C4-2B (cell line): ENCODE measurements at regions not wholly inside any gene's neighbourhood (a gene's known extent, or its start where the extent isn't known, plus 50 kb on each side); places are given as distances from the start of the nearest gene placed in this dataset.

Source experiments
- H3K27ac ChIP-seq: fragments of 450-650 bp; 2 replicates; pipeline ENCODE4 v1.5.1; 2017
- CTCF ChIP-seq: fragments of 450-650 bp; conservative IDR thresholded peaks from 2 replicates; pipeline ENCODE4 v1.5.1; 2017; ENCODE audit warnings: mild to moderate bottlenecking
- ZFX ChIP-seq: fragments of 450-650 bp; IDR thresholded peaks from 2 replicates; pipeline ENCODE4 v1.6.1; 2017

DNA sequence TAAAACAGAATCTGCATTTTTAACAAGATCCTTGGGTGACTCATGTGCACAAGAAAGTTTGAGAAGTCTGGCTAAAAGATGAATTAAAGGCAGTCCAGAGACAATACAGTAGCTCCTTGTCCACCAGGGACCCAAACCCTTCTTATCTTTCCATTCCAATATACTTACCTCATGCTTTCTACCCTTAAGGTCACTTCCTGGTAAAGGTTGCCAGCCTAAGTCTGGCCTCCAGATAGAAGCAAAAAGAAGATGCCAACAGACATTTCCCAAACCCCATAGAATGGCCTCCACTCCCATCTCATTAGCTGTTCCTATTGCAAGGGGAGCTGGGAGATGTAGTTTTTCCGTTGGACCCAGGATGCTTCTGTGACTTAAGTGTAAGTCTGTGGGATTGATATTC lies 101.4 kb upstream of the XYLT1 start:
- H3K27ac ChIP-seq: no peak overlapping the region
- TF ChIP-seq ZFX (no peak), CTCF (no peak)

DNA sequence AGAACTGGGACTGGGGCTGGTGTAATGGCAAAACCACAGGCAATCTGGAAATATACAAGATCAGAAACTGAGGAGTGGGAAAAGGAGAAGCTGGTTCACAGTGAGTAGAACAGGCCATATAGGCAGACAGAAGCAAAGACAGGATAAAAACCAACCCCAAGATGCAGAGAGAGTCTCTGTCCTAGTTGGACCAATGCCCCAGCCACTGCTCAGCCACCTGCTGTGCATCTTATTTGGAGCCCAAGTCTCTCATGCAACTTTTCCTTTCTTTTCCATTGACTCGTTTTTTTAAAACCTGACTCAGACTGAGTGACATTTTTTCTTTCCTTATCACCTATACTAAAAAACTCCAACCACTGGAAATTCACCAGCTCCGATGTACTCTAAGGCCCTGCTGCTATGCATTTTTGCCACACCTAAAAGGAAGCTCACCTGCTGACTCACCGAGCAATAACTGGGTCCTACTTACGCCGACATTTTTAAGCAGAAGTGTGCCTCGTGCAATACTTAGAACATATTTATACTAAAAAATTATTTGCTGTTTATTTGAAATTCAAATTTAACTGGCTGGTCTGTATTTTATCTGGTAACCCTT lies 100.8 kb upstream of the XYLT1 start:
- TF ChIP-seq ZFX (no peak), CTCF (no peak)
- no peak overlapping the region for H3K27ac ChIP-seq

DNA sequence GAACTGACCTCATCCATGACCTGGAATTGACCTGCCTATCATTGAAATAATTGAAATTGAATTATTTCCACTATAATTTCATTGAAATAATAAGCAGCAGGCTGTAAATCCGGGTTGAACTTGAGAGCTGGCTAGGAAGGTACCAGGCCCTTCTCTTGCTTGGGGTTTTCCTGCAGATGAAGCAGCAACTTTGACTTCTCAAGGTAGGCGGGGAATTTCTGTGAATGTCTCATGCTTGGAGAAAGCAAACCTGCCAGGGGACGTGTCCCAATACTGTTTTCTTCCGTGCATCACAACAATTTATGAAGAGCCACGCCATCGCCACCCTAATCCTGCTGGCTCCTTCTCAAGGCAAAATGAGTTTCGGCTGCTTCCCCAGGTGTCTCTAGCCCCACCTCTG lies 97.5 kb upstream of the XYLT1 start:
- TF ChIP-seq CTCF (no peak), ZFX (no peak)
- H3K27ac ChIP-seq: no peak overlapping the region

GRCh38 chr16:17567455-17567854 lies 96.7 kb upstream of the XYLT1 start:
- no peak for TF ChIP-seq CTCF
- TF ChIP-seq ZFX: no peak
- no peak overlapping the region for H3K27ac ChIP-seq

DNA sequence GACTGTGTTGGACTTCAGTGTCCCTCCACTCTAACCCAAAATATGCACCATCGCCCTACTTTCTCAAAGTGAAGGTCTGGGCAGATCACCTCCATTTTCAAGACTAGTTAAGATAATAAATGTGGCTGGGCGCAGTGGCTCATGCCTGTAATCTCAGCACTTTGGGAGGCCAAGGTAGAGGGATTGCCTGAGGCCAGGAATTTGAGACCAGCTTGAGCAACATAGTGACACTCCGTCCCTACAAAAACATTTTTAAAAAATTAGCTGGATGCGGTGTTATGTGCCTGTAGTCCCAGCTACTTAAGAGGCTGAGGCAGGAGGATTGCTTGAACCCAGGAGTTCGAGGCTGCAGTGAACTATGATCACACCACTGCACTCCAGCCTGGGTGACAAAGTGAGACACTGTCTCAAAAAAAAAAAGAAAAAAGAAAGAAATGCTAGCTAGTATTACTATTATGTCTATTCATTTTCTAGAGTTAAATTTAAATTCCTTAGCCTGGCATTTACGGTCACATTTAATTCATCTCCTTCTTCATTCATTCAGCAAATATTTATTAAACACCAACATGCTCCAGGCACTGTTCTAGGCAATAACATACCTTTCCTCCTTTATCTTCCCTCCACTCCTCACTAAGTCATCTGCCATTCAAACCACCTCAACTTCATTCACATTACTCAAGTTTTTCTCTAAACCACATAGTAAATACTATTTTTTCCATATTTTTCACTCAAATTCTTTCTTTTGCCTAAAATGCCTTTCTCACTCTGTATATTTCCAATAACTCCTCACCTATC lies 96.1 kb upstream of the XYLT1 start:
- no peak for TF ChIP-seq ZFX
- TF ChIP-seq CTCF: no peak
- H3K27ac ChIP-seq: no peak overlapping the region

GRCh38 chr16:17566075-17566474 lies 95.3 kb upstream of the XYLT1 start:
- no peak for TF ChIP-seq ZFX
- no peak for TF ChIP-seq CTCF
- no peak overlapping the region for H3K27ac ChIP-seq

- no peak for TF ChIP-seq ZFX
- TF ChIP-seq CTCF: no peak; the same call in 1 of the 2 replicates
- H3K27ac ChIP-seq: no peak overlapping the region
These were observed 94.8 kb upstream of the XYLT1 start for GRCh38 chr16:17565605-17566004.
